ENCODE measurements at regions not wholly inside any gene's neighbourhood (a gene's known extent, or its start where the extent isn't known, plus 50 kb on each side); places are given as distances from the start of the nearest gene placed in this dataset.

DNA sequence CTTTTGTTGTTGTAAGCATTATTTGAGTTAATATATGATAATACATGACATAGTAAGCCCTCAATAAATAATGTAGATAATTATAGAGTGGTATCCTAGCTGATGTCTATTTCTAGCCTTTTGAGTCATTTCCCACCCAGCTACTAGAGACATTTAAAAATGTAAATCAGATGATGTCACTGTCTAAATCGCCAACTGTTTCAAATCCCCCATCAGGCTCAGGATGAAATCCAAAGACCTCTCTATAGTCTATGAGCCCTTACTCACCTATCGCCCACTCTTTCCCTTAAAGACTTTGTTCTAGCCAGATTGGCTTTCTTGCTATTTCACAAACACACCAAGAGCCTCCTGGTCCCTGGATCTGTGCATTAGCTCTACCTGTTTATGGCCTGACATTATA is 135.4 kb upstream of the PLET1 start:
- Histone ChIP-seq H3K9me2 (ENCODE audit: insufficient read depth) (no peaks in the 10 kb centered on the region), H2AFZ (ENCODE audit: low read depth, low read length, poor library complexity, severe bottlenecking) (no peak overlapping the region), H3K4me3 (replicated peaks in 1 of 2; ENCODE audit: low read depth in 1 of 2, low read length in 2 of 2) (no peak overlapping the region), H3K27me3 (ENCODE audit: insufficient read depth, low read length) (peaks cover 16% of the 10 kb centered on the region), H3K36me3 (ENCODE audit: control insufficient read depth in 1 of 2, insufficient read depth in 2 of 2, low read length in 2 of 2) (no peaks in the 10 kb centered on the region), H3K9ac (ENCODE audit: low read length) (no peak overlapping the region), H4K20me1 (ENCODE audit: insufficient read depth) (no peaks in the 10 kb centered on the region), H3K9me3 (ENCODE audit: control insufficient read depth in 1 of 2, insufficient read depth in 1 of 2, low read depth in 1 of 2, low read length in 2 of 2) (no peaks in the 10 kb centered on the region), H3K27ac (ENCODE audit: low read depth, low read length) (no peak overlapping the region), H3K4me2 (ENCODE audit: low read length) (no peak overlapping the region), H3K4me1 (ENCODE audit: control insufficient read depth in 1 of 2, insufficient read depth in 2 of 2, low read length in 2 of 2) (no peaks in the 10 kb centered on the region), H3K79me2 (ENCODE audit: insufficient read depth, low read length) (no peaks in the 10 kb centered on the region)
- CTCF ChIA-PET, result no interaction called here
- TF ChIP-seq JUND (IDR thresholded peaks at IDR 0.05), result no peak
- TF ChIP-seq ZNF274 (IDR thresholded peaks at IDR 0.05; ENCODE audit: low read depth, low read length), result no peak
- no peak for TF ChIP-seq SRF (IDR thresholded peaks at IDR 0.05; ENCODE audit: low read depth)
- no peak for TF ChIP-seq CBX3 (IDR thresholded peaks at IDR 0.05; ENCODE audit: low read depth)
- no peak for TF ChIP-seq SIN3A (IDR thresholded peaks at IDR 0.05; ENCODE audit: low read depth)
- no peak for TF ChIP-seq YY1 (IDR thresholded peaks at IDR 0.05; ENCODE audit: extremely low read depth, insufficient replicate concordance, low read depth, low read length)
- no peak for TF ChIP-seq POLR2AphosphoS5 (IDR thresholded peaks at IDR 0.05; ENCODE audit: low read depth, low read length)
- intact Hi-C loops (cut with micrococcal nuclease), result no loop called here
- no peak for ATAC-seq
- BruUV-seq (replicated peaks), result no TSS peak
- no peak for DNase-seq (ENCODE audit: low read depth, low spot score)
- RAD21 ChIA-PET (ENCODE audit: low non-redundant PET in 1 of 2, low total read pairs in 2 of 2, uncharacterized antibody in 2 of 2, unreplicated experiment in 2 of 2), result no interaction called here
- POLR2A ChIA-PET, result no interaction called here

DNA sequence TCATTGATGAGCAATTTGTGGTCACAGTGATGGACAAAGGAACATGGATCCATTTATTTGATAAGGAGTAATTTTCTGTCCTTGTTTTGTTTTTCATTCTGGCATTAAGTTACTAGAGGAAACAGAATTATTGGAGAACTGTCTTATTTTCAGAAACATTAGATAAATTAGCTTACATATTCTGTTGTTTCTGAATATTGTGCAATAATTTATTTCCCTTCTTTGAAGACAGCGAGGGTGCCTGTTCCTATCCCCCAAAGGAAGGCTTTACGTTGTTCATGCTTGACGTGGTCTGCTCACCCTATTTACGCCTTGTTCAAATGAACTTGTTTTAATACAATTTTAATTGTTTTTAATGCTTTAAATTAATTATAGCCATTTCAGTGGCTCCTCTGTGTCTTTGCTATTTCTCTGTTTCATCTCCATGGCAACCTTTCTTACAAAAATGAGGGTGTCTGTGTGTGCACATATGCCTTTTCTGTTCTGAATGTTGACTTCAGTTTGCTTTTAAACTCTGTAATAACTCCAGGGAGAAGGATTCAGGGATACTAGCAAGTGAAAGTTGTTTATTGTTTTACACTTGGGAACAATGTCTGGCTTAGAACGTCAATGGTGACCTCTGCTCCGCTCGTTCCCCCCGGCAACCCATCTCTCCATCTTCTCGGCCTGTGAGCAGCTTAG is 138.3 kb upstream of the PLET1 start:
- no peak for DNase-seq (ENCODE audit: low read depth, low spot score)
- Histone ChIP-seq H3K4me1 (ENCODE audit: control insufficient read depth in 1 of 2, insufficient read depth in 2 of 2, low read length in 2 of 2) (no peaks in the 10 kb centered on the region), H3K4me2 (ENCODE audit: low read length) (no peak overlapping the region), H3K36me3 (ENCODE audit: control insufficient read depth in 1 of 2, insufficient read depth in 2 of 2, low read length in 2 of 2) (no peaks in the 10 kb centered on the region), H3K27ac (ENCODE audit: low read depth, low read length) (no peak overlapping the region), H3K9ac (ENCODE audit: low read length) (no peak overlapping the region), H3K4me3 (replicated peaks in 1 of 2; ENCODE audit: low read depth in 1 of 2, low read length in 2 of 2) (no peak overlapping the region), H3K9me2 (ENCODE audit: insufficient read depth) (no peaks in the 10 kb centered on the region), H3K79me2 (ENCODE audit: insufficient read depth, low read length) (no peaks in the 10 kb centered on the region), H3K27me3 (ENCODE audit: insufficient read depth, low read length) (peaks cover 16% of the 10 kb centered on the region), H4K20me1 (ENCODE audit: insufficient read depth) (no peaks in the 10 kb centered on the region), H3K9me3 (ENCODE audit: control insufficient read depth in 1 of 2, insufficient read depth in 1 of 2, low read depth in 1 of 2, low read length in 2 of 2) (no peaks in the 10 kb centered on the region), H2AFZ (ENCODE audit: low read depth, low read length, poor library complexity, severe bottlenecking) (no peak overlapping the region)
- ChIA-PET RAD21 (ENCODE audit: low non-redundant PET in 1 of 2, low total read pairs in 2 of 2, uncharacterized antibody in 2 of 2, unreplicated experiment in 2 of 2) (no interaction called here), POLR2A (no interaction called here), CTCF (no interaction called here)
- no peak for ATAC-seq
- BruUV-seq (replicated peaks), result no TSS peak
- TF ChIP-seq ZNF274 (IDR thresholded peaks at IDR 0.05; ENCODE audit: low read depth, low read length) (no peak), CEBPB (IDR thresholded peaks at IDR 0.05; ENCODE audit: low read depth) (no peak), ZFX (IDR thresholded peaks at IDR 0.05) (no peak), JUND (IDR thresholded peaks at IDR 0.05) (no peak), EZH2phosphoT487 (IDR thresholded peaks at IDR 0.05; ENCODE audit: borderline replicate concordance) (no peak), SIN3A (IDR thresholded peaks at IDR 0.05; ENCODE audit: low read depth) (no peak)
- intact Hi-C loops (cut with micrococcal nuclease), result no loop called here

Measured in HCT116 (cell line).